ENCODE measurements at regions not wholly inside any gene's neighbourhood (a gene's known extent, or its start where the extent isn't known, plus 50 kb on each side); places are given as distances from the start of the nearest gene placed in this dataset.

- TF ChIP-seq, protein P1, sequence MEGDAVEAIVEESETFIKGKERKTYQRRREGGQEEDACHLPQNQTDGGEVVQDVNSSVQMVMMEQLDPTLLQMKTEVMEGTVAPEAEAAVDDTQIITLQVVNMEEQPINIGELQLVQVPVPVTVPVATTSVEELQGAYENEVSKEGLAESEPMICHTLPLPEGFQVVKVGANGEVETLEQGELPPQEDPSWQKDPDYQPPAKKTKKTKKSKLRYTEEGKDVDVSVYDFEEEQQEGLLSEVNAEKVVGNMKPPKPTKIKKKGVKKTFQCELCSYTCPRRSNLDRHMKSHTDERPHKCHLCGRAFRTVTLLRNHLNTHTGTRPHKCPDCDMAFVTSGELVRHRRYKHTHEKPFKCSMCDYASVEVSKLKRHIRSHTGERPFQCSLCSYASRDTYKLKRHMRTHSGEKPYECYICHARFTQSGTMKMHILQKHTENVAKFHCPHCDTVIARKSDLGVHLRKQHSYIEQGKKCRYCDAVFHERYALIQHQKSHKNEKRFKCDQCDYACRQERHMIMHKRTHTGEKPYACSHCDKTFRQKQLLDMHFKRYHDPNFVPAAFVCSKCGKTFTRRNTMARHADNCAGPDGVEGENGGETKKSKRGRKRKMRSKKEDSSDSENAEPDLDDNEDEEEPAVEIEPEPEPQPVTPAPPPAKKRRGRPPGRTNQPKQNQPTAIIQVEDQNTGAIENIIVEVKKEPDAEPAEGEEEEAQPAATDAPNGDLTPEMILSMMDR (conservative IDR thresholded peaks at IDR 0.05) = no peak
- no peak for TF ChIP-seq ZFX (IDR thresholded peaks at IDR 0.05)
These were observed 290.7 kb upstream of the PCDH18 start for GRCh38 chr4:137823007-137823406.
